DND-41 (cell line): ENCODE measurements at regions not wholly inside any gene's neighbourhood (a gene's known extent, or its start where the extent isn't known, plus 50 kb on each side); places are given as distances from the start of the nearest gene placed in this dataset.

ENCODE experiments used
- EZH2 ChIP-seq: IDR thresholded peaks from 3 replicates; pipeline ENCODE4 v1.6.1; 2012; ENCODE audit warnings: borderline replicate concordance, low read depth, mild to moderate bottlenecking, moderate library complexity, low read length, inconsistent platforms; ENCODE audit not compliant: severe bottlenecking
- TF ChIP-seq, protein P1 (sequence below): IDR thresholded peaks from 2 replicates; pipeline ENCODE4 v1.5.1; 2012; ENCODE audit warnings: borderline replicate concordance, low read length, moderate library complexity, mild to moderate bottlenecking; ENCODE audit not compliant: poor library complexity, severe bottlenecking; ENCODE audit errors: extremely low read depth

DNA sequence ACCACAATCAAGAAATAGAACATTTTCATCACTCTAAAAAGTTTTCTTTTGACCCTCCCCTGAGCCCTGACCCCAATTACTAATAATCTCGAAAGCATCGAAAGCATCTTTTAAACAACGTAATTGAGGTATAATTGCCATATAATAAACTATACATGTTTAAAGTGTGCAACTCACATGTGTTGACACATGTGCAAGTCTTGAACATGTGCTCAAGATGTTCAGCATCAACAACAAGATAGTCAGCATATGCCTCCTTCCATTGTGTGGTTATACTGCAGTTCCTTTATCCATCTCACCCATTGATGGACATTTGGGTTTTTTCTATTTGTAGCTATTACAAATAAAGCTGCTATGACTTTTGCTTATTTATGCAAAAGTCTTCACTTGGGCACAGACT is 90.7 kb downstream of the RIPK4 start:
- TF ChIP-seq, protein P1, sequence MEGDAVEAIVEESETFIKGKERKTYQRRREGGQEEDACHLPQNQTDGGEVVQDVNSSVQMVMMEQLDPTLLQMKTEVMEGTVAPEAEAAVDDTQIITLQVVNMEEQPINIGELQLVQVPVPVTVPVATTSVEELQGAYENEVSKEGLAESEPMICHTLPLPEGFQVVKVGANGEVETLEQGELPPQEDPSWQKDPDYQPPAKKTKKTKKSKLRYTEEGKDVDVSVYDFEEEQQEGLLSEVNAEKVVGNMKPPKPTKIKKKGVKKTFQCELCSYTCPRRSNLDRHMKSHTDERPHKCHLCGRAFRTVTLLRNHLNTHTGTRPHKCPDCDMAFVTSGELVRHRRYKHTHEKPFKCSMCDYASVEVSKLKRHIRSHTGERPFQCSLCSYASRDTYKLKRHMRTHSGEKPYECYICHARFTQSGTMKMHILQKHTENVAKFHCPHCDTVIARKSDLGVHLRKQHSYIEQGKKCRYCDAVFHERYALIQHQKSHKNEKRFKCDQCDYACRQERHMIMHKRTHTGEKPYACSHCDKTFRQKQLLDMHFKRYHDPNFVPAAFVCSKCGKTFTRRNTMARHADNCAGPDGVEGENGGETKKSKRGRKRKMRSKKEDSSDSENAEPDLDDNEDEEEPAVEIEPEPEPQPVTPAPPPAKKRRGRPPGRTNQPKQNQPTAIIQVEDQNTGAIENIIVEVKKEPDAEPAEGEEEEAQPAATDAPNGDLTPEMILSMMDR = no peak
- TF ChIP-seq EZH2 = no peak
